AG09319 (cell line): ENCODE measurements at regions not wholly inside any gene's neighbourhood (a gene's known extent, or its start where the extent isn't known, plus 50 kb on each side); places are given as distances from the start of the nearest gene placed in this dataset.

Experiments used
- DNase-seq: peaks from one replicate; pipeline ENCODE4 v3.0.0-alpha.2; 2010; ENCODE audit warnings: low read depth; ENCODE audit errors: extremely low read depth
- CTCF ChIP-seq: IDR thresholded peaks from 2 replicates; pipeline ENCODE4 v1.5.1; 2011; ENCODE audit warnings: low read depth, mild to moderate bottlenecking, inconsistent platforms, low read length, moderate library complexity

DNA sequence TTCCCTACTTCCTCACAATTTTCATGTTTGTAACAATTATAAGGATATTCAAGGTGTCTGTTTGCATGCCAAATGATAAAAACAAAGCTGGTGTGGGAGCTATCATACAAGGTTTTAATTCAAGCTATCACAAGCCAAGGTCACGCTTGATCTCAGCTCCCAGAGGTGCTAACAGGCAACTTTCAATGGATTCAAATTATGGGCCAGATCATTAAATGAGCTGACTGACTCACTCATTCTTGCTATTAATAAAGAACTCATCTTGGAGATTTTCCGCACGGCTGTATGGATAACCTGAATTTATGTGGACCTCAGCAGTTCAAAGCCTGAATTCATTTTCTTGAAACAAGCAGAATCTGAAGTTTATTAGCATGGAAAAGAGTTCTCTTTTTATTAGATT, 267.3 kb upstream of the CDH6 start:
- DNase-seq, result no peak

DNA sequence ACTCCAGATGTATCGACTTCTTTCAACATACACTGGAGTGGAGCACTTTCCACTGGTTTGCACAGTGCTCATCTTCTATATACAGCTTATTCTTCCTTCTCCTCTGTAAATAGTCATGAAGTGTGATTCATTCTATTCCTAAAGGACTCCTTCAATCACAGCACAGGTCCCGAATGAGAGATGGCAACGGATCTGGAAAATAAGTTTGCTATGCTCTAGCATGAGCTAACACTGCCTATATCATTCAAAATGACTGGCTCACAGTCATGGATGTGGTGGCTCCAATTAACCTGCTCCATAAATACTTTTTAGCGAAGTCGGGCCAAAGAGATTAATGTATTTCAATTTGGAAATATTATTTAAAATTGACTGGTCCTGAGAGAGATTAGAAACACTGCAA, 272.1 kb upstream of the CDH6 start:
- DNase-seq, result no peak
- TF ChIP-seq CTCF, result no peak

More for the DNA sequence above, 267.3 kb upstream of the CDH6 start:
- TF ChIP-seq CTCF, result no peak

DNA sequence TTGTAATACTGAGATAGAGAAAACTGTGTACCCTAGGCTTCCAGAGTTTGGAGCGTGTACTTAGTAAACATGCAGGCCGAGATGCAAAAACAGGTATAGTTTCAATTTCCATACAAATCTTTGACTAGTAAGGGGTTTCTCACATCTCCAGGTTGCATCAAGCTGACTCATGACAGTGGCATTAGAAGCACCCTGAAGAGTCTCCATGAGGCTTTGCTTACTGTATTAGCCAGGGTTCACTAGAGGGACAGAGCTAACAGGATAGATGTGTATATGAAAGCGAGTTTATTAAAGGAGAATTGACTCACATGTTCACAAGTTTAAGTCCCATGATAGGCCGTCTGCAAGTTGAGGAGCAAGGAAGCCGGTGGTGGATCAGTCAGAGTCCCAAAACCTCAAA, 275.3 kb upstream of the CDH6 start:
- TF ChIP-seq CTCF, result no peak
- DNase-seq, result no peak

DNA sequence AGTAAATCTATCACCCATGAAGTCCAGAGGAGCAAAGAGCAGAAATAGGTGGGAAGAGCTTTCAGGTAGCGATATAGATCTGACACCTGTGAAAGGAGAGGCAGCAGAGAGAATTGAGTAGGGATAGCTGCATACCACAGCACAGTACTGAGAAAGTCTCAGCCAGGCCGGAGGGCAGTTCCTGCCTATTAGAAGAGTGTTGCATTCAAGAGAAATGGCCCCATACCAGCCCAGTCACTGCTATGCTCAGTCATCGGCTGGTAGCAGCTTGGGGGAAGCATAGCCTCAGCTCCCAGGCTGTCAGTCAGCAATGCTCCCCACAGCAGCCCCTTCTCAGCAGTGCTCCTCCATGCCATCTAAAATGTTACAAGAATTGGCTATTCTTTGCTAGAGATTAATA, 285.1 kb upstream of the CDH6 start:
- no peak for TF ChIP-seq CTCF
- DNase-seq, result no peak

GRCh38 chr5:30900367-30900766, 293.1 kb upstream of the CDH6 start:
- no peak for TF ChIP-seq CTCF
- DNase-seq, result no peak

- DNase-seq, result no peak
Measured at GRCh38 chr5:30894811-30895210, 298.7 kb upstream of the CDH6 start.

GRCh38 chr5:30891660-30892059, 301.8 kb upstream of the CDH6 start:
- TF ChIP-seq CTCF, result no peak
- DNase-seq, result no peak

More at GRCh38 chr5:30894811-30895210, 298.7 kb upstream of the CDH6 start:
- TF ChIP-seq CTCF, result no peak

- DNase-seq, result no peak
- no peak for TF ChIP-seq CTCF
Measured at GRCh38 chr5:30890377-30890776, 303.1 kb upstream of the CDH6 start.
